GM12892 (cell line): ENCODE measurements at regions not wholly inside any gene's neighbourhood (a gene's known extent, or its start where the extent isn't known, plus 50 kb on each side); places are given as distances from the start of the nearest gene placed in this dataset.

Source experiments
- POLR2A ChIP-seq: IDR thresholded peaks from 2 replicates; pipeline ENCODE4 v1.6.1; 2011; ENCODE audit warnings: low read depth, low read length, control low read depth
- POLR2AphosphoS5 ChIP-seq: IDR thresholded peaks from 2 replicates; pipeline ENCODE4 v1.6.1; 2011; ENCODE audit warnings: low read depth, low read length, control low read depth
- TAF1 ChIP-seq: IDR thresholded peaks from 2 replicates; pipeline ENCODE4 v1.6.1; 2011; ENCODE audit warnings: low read depth, mild to moderate bottlenecking, control low read depth, low read length, borderline replicate concordance

DNA sequence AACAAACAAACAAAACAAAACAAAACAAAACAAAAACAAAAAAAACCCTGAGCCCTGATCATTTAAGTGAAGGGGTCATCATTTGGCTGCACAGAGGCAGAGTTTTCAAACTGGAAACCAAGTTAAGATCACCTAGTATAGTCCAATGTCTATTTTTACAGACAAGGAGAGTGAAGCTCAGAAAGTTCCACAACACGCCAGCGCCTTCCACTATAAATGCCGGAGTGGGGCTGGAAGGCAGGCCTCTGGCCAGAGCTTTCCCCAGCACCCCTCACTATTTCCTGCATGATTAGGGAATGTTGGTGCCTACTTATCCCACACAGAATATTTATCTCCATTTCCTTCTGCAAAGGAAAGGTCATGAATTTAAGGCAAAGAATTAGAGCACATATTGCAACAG lies 319.7 kb upstream of the WWC1 start:
- TF ChIP-seq POLR2A (no peak), POLR2AphosphoS5 (no peak), TAF1 (no peak)
